Loucy (cell line): ENCODE measurements at regions not wholly inside any gene's neighbourhood (a gene's known extent, or its start where the extent isn't known, plus 50 kb on each side); places are given as distances from the start of the nearest gene placed in this dataset.

ENCODE experiments used
- CTCF ChIP-seq: fragments of 200-600 bp; sonication (generic); conservative IDR thresholded peaks from 2 replicates; pipeline ENCODE4 v1.5.1; 2014; ENCODE audit warnings: mild to moderate bottlenecking, antibody characterized with exemption, low read length
- EZH2phosphoT487 ChIP-seq: fragments of 200-600 bp; IDR thresholded peaks from 2 replicates; pipeline ENCODE4 v1.6.1; 2018; ENCODE audit warnings: antibody characterized with exemption, mild to moderate bottlenecking, moderate library complexity, borderline replicate concordance

- TF ChIP-seq CTCF, result no peak
- TF ChIP-seq EZH2phosphoT487, result no peak
Observed at GRCh38 chr5:69000949-69001348, 92.9 kb upstream of the SLC30A5 start.
